PFSK-1 (cell line): ENCODE measurements at regions not wholly inside any gene's neighbourhood (a gene's known extent, or its start where the extent isn't known, plus 50 kb on each side); places are given as distances from the start of the nearest gene placed in this dataset.

Experiments used
- FOXP2 ChIP-seq: optimal IDR thresholded peaks from 2 replicates; pipeline ENCODE3; 2011; ENCODE audit warnings: borderline replicate concordance, control low read depth, inconsistent platforms; ENCODE audit not compliant: insufficient read depth; ENCODE audit errors: extremely low read length, extremely low read depth
- POLR2AphosphoS5 ChIP-seq: IDR thresholded peaks from 2 replicates; pipeline ENCODE4 v1.6.1; 2012; ENCODE audit warnings: low read depth, mild to moderate bottlenecking, control low read depth, low read length, moderate library complexity
- REST ChIP-seq, 2 experiments: IDR thresholded peaks; 2 replicates each; pipeline versions ENCODE4 v1.6.1 to v1.8.0; 2011 to 2012; ENCODE audit warnings: low read depth in 2 of 2, low read length in 2 of 2, control low read depth in 1 of 2, inconsistent platforms in 1 of 2, mild to moderate bottlenecking in 1 of 2, moderate library complexity in 1 of 2; ENCODE audit not compliant: insufficient read depth in 1 of 2
- SIN3A ChIP-seq: IDR thresholded peaks from 2 replicates; pipeline ENCODE4 v1.6.1; 2012; ENCODE audit warnings: mild to moderate bottlenecking, low read length, moderate library complexity, borderline replicate concordance; ENCODE audit not compliant: insufficient read depth
- TAF1 ChIP-seq: IDR thresholded peaks from 2 replicates; pipeline ENCODE4 v1.6.1; 2012; ENCODE audit warnings: low read length, control low read depth, borderline replicate concordance; ENCODE audit not compliant: insufficient read depth

- TF ChIP-seq FOXP2 = no peak
- TF ChIP-seq POLR2AphosphoS5 = no peak
- TF ChIP-seq SIN3A = no peak
- TF ChIP-seq REST (IDR thresholded peaks at IDR 0.05; ENCODE audit: insufficient read depth in 1 of 2, low read depth in 2 of 2, low read length in 2 of 2) = no peak
- TF ChIP-seq TAF1 = no peak
Measured at GRCh38 chr1:37342736-37343135, 131.6 kb upstream of the ZC3H12A start.

- no peak for TF ChIP-seq FOXP2
- no peak for TF ChIP-seq TAF1
- TF ChIP-seq POLR2AphosphoS5 = no peak
- TF ChIP-seq SIN3A = no peak
- TF ChIP-seq REST (IDR thresholded peaks at IDR 0.05; ENCODE audit: insufficient read depth in 1 of 2, low read depth in 2 of 2, low read length in 2 of 2) = no peak
Measured at GRCh38 chr1:37347104-37347649, 127.2 kb upstream of the ZC3H12A start.

- TF ChIP-seq SIN3A (no peak), POLR2AphosphoS5 (no peak), TAF1 (no peak), FOXP2 (no peak), REST (IDR thresholded peaks at IDR 0.05; ENCODE audit: insufficient read depth in 1 of 2, low read depth in 2 of 2, low read length in 2 of 2) (no peak)
Measured at GRCh38 chr1:37353871-37354270, 120.5 kb upstream of the ZC3H12A start.

GRCh38 chr1:37354876-37355650 lies 119.3 kb upstream of the ZC3H12A start:
- TF ChIP-seq POLR2AphosphoS5 = no peak
- TF ChIP-seq REST (IDR thresholded peaks at IDR 0.05; ENCODE audit: insufficient read depth in 1 of 2, low read depth in 2 of 2, low read length in 2 of 2) = no peak
- no peak for TF ChIP-seq FOXP2
- no peak for TF ChIP-seq TAF1
- TF ChIP-seq SIN3A = no peak
